ENCODE measurements at regions not wholly inside any gene's neighbourhood (a gene's known extent, or its start where the extent isn't known, plus 50 kb on each side); places are given as distances from the start of the nearest gene placed in this dataset.

DNA sequence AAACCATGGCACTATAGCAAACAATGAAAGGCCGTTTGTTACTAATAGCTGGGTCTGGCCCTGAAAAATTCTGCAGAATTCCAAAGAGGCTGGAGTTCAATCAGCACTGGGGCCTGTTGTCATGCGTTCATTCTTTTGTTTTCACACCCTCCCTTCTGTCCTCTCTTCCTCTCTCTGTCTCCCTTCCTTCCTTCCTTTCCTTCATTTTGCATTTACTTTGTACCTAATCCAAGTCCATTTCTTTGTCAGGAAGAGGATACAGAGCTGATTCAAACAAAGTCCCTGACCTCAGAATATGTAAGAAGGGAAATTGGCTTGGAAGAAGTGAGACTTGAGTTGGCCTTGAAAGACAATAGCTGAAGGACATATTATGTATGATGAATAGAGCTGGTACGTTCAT, 119.6 kb upstream of the LDB2 start (continued):
- TF ChIP-seq TBL1XR1 (IDR thresholded peaks at IDR 0.05; ENCODE audit: low read depth, low read length) (no peak), EZH2 (IDR thresholded peaks at IDR 0.05; ENCODE audit: borderline replicate concordance, control insufficient read depth, low read depth, low read length) (no peak), SREBF2 (IDR thresholded peaks at IDR 0.05; ENCODE audit: low read length) (no peak), NFYB (IDR thresholded peaks at IDR 0.05; ENCODE audit: insufficient read depth, low read depth, low read length) (no peak), ZNF24 (IDR thresholded peaks at IDR 0.05) (no peak), HCFC1 (IDR thresholded peaks at IDR 0.05; ENCODE audit: low read length) (no peak)
- TF ChIP-seq, protein P1, sequence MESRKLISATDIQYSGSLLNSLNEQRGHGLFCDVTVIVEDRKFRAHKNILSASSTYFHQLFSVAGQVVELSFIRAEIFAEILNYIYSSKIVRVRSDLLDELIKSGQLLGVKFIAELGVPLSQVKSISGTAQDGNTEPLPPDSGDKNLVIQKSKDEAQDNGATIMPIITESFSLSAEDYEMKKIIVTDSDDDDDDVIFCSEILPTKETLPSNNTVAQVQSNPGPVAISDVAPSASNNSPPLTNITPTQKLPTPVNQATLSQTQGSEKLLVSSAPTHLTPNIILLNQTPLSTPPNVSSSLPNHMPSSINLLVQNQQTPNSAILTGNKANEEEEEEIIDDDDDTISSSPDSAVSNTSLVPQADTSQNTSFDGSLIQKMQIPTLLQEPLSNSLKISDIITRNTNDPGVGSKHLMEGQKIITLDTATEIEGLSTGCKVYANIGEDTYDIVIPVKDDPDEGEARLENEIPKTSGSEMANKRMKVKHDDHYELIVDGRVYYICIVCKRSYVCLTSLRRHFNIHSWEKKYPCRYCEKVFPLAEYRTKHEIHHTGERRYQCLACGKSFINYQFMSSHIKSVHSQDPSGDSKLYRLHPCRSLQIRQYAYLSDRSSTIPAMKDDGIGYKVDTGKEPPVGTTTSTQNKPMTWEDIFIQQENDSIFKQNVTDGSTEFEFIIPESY (IDR thresholded peaks at IDR 0.05) = no peak

DNA sequence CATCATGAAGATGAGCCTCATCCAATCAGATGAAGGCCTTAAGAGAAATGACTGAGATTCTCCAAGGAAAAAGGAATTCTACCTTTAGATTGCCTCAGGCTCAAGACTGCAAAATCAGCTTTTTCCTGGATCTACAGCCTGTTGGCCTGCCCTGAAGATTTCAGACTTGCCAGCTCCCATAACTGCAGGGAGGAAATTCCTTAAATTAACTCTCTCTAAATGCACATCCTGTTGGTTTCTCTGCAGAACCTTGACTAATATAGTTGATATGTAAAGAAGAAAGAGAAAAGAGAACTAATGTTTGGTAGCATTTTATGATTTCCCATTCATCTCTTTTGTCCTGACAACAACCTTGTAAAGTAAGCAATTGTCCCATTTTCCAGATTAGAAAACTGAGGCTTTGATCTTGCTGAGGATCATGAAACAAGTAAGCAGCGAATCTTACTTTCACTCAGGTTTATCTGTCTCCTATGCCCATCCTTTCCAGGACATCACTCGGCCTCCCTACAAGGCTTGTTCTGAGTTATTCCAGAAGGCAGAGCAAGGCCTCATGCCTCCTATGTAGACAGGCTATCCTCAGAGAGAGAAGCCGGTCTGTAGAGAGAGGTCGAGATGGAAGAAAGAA, 115.0 kb upstream of the LDB2 start:
- ChIA-PET SMC1A (ENCODE audit: uncharacterized antibody, unreplicated experiment) (no interaction called here), CTCF (interaction anchor here (1.5 kb wide), 1 partner anchor 434 kb away, joined by 4 read pairs; no protein-coding TSS in a partner anchor), RAD21 (ENCODE audit: unreplicated experiment) (no interaction called here), POLR2A (no interaction called here)
- intact Hi-C loops (cut with micrococcal nuclease; ENCODE audit: unreplicated experiment) (no loop called here), in situ Hi-C loops (cut with MboI) (no loop called here)
- no TSS peak for BruUV-seq (replicated peaks)
- Histone ChIP-seq H3K4me3 (no peak overlapping the region), H3K27ac (ENCODE audit: control insufficient read depth, insufficient read depth) (no peak overlapping the region), H3K36me3 (ENCODE audit: control insufficient read depth in 2 of 2, insufficient read depth in 2 of 2, low read length in 1 of 2) (no peaks in the 10 kb centered on the region), H3K9ac (ENCODE audit: control insufficient read depth, insufficient read depth, low read length) (no peak overlapping the region), H4K20me1 (ENCODE audit: control insufficient read depth, insufficient read depth) (no peaks in the 10 kb centered on the region), H3K4me1 (ENCODE audit: control insufficient read depth, insufficient read depth, low read length) (no peaks in the 10 kb centered on the region), H3K79me2 (ENCODE audit: control insufficient read depth, insufficient read depth, low read length) (no peaks in the 10 kb centered on the region), H2AFZ (ENCODE audit: control insufficient read depth, low read depth, low read length) (no peak overlapping the region), H3K4me2 (ENCODE audit: control insufficient read depth, insufficient read depth) (no peak overlapping the region), H3K27me3 (replicated peaks in 1 of 2; ENCODE audit: control insufficient read depth in 2 of 2, insufficient read depth in 2 of 2, low read length in 1 of 2) (no peaks in the 10 kb centered on the region), H3K9me3 (replicated peaks; ENCODE audit: control insufficient read depth, insufficient read depth, low read length) (no peaks in the 10 kb centered on the region)
- WGBS (ENCODE audit: insufficient coverage, insufficient replicate concordance, low lambda C conversion rate, missing lambda C conversion rate) = 14% methylated on average over 4 of the region's 4 CpGs
- no peak for DNase-seq (ENCODE audit: low read depth, low spot score)
- no peak for ATAC-seq
- FAIRE-seq = no peak
- TF ChIP-seq, protein P2, sequence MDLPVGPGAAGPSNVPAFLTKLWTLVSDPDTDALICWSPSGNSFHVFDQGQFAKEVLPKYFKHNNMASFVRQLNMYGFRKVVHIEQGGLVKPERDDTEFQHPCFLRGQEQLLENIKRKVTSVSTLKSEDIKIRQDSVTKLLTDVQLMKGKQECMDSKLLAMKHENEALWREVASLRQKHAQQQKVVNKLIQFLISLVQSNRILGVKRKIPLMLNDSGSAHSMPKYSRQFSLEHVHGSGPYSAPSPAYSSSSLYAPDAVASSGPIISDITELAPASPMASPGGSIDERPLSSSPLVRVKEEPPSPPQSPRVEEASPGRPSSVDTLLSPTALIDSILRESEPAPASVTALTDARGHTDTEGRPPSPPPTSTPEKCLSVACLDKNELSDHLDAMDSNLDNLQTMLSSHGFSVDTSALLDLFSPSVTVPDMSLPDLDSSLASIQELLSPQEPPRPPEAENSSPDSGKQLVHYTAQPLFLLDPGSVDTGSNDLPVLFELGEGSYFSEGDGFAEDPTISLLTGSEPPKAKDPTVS (IDR thresholded peaks at IDR 0.05; ENCODE audit: low read depth, low read length) = no peak
- TF ChIP-seq NBN (IDR thresholded peaks at IDR 0.05) (no peak), EZH2 (IDR thresholded peaks at IDR 0.05; ENCODE audit: borderline replicate concordance, control insufficient read depth, low read depth, low read length) (no peak)
- TF ChIP-seq, protein P3, sequence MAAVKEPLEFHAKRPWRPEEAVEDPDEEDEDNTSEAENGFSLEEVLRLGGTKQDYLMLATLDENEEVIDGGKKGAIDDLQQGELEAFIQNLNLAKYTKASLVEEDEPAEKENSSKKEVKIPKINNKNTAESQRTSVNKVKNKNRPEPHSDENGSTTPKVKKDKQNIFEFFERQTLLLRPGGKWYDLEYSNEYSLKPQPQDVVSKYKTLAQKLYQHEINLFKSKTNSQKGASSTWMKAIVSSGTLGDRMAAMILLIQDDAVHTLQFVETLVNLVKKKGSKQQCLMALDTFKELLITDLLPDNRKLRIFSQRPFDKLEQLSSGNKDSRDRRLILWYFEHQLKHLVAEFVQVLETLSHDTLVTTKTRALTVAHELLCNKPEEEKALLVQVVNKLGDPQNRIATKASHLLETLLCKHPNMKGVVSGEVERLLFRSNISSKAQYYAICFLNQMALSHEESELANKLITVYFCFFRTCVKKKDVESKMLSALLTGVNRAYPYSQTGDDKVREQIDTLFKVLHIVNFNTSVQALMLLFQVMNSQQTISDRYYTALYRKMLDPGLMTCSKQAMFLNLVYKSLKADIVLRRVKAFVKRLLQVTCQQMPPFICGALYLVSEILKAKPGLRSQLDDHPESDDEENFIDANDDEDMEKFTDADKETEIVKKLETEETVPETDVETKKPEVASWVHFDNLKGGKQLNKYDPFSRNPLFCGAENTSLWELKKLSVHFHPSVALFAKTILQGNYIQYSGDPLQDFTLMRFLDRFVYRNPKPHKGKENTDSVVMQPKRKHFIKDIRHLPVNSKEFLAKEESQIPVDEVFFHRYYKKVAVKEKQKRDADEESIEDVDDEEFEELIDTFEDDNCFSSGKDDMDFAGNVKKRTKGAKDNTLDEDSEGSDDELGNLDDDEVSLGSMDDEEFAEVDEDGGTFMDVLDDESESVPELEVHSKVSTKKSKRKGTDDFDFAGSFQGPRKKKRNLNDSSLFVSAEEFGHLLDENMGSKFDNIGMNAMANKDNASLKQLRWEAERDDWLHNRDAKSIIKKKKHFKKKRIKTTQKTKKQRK (IDR thresholded peaks at IDR 0.05; ENCODE audit: low read depth, low read length) = no peak
